ENCODE measurements at regions not wholly inside any gene's neighbourhood (a gene's known extent, or its start where the extent isn't known, plus 50 kb on each side); places are given as distances from the start of the nearest gene placed in this dataset.

GRCh38 chr15:22227411-22228100 is 147.2 kb downstream of the OR4M2 start (continued):
- TF ChIP-seq EZH2phosphoT487 (IDR thresholded peaks at IDR 0.05; ENCODE audit: unreplicated experiment) (no peak), POLR2AphosphoS5 (IDR thresholded peaks at IDR 0.05; ENCODE audit: low read depth) (no peak), CREB1 (CRISPR knock-in tag; IDR thresholded peaks at IDR 0.05; ENCODE audit: low read depth) (no peak), ETS1 (IDR thresholded peaks at IDR 0.05) (no peak), CTCF (conservative IDR thresholded peaks at IDR 0.05; ENCODE audit: low read depth in 2 of 2) (no peak), JUNB (IDR thresholded peaks at IDR 0.05; ENCODE audit: unreplicated experiment) (no peak), EZH2 (IDR thresholded peaks at IDR 0.05; ENCODE audit: low read depth, unreplicated experiment) (no peak), ZNF114 (CRISPR knock-in tag; IDR thresholded peaks at IDR 0.05) (no peak)

DNA sequence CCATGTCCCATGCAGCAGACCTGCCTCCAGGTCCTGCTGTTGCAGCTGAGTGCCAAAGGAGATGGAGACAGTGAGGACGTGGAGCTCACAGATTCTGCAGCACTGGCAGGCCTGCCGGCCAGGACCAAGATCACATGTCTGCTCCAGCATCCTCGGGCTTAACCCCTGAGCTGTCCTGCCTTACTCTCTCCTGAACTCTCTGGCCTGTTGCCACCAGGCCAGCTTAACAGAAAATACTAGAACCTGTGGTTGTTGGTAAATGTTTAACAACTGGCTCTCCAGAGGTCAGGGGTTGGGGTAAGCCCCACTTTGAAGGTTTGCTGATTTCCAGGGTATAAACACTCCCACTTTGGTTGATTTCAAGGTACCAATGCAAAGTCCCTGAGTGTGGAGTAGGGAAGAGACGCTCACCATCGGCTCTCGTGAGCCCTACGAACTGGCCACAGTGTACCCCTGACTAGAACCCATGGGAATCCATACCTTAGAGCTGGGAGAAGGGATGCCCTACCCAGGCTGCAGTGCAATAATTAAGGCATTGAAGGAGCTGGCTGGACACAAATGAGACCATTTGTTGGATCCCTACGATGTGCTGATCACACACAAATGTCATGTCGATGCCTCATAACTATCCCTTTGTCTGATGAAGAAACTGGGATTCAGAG is 147.9 kb downstream of the OR4M2 start:
- ATAC-seq (no peak), DNase-seq (ENCODE audit: low spot score) (no peak)
- H3K36me3 ChIP-seq (ENCODE audit: insufficient read depth) = peaks cover 7% of the 10 kb centered on the region; the same call in 1 of the 2 replicates
- no peak overlapping the region for H3K4me3 ChIP-seq
- Mint-ChIP-seq H3K27me3 (ENCODE audit: insufficient read depth, low read depth, poor library complexity) (peaks cover 24% of the 10 kb centered on the region), H3K4me1 (no peaks in the 10 kb centered on the region; the same call in 2 of the 3 replicates), H3K4me3 (no peak overlapping the region), H3K9me3 (peaks cover 100% of the 10 kb centered on the region), H3K27ac (no peak overlapping the region), H3K36me3 (ENCODE audit: low read depth) (peaks cover 91% of the 10 kb centered on the region)
- no peaks in the 10 kb centered on the region for H3K4me1 ChIP-seq (ENCODE audit: insufficient read depth)
- H3K4me2 ChIP-seq = no peak overlapping the region
- H3F3A ChIP-seq (replicated peaks; ENCODE audit: low read depth) = no peaks in the 10 kb centered on the region
- no peaks in the 10 kb centered on the region for H3K9me2 ChIP-seq (ENCODE audit: insufficient read depth)
- H3K27me3 ChIP-seq (ENCODE audit: insufficient read depth) = no peaks in the 10 kb centered on the region; the same call in 1 of the 2 replicates
- H3K79me2 ChIP-seq (replicated peaks; ENCODE audit: insufficient read depth) = no peaks in the 10 kb centered on the region
- H2AFZ ChIP-seq = no peak overlapping the region
- no peak overlapping the region for H3K27ac ChIP-seq (ENCODE audit: low read depth)
- H4K20me1 ChIP-seq (replicated peaks; ENCODE audit: insufficient read depth) = no peaks in the 10 kb centered on the region
- TF ChIP-seq ZNF114 (CRISPR knock-in tag; IDR thresholded peaks at IDR 0.05) (no peak), POLR2AphosphoS5 (IDR thresholded peaks at IDR 0.05; ENCODE audit: low read depth) (no peak), ZNF331 (CRISPR knock-in tag; IDR thresholded peaks at IDR 0.05; ENCODE audit: low read depth) (no peak), EZH2 (IDR thresholded peaks at IDR 0.05; ENCODE audit: low read depth, unreplicated experiment) (no peak), CTCF (conservative IDR thresholded peaks at IDR 0.05; ENCODE audit: low read depth in 2 of 2) (no peak), EZH2phosphoT487 (IDR thresholded peaks at IDR 0.05; ENCODE audit: unreplicated experiment) (no peak), STAT1 (IDR thresholded peaks at IDR 0.05; ENCODE audit: unreplicated experiment) (no peak), JUNB (IDR thresholded peaks at IDR 0.05; ENCODE audit: unreplicated experiment) (no peak), NANOG (IDR thresholded peaks at IDR 0.05; ENCODE audit: borderline replicate concordance) (no peak)
- TF ChIP-seq, protein P1, sequence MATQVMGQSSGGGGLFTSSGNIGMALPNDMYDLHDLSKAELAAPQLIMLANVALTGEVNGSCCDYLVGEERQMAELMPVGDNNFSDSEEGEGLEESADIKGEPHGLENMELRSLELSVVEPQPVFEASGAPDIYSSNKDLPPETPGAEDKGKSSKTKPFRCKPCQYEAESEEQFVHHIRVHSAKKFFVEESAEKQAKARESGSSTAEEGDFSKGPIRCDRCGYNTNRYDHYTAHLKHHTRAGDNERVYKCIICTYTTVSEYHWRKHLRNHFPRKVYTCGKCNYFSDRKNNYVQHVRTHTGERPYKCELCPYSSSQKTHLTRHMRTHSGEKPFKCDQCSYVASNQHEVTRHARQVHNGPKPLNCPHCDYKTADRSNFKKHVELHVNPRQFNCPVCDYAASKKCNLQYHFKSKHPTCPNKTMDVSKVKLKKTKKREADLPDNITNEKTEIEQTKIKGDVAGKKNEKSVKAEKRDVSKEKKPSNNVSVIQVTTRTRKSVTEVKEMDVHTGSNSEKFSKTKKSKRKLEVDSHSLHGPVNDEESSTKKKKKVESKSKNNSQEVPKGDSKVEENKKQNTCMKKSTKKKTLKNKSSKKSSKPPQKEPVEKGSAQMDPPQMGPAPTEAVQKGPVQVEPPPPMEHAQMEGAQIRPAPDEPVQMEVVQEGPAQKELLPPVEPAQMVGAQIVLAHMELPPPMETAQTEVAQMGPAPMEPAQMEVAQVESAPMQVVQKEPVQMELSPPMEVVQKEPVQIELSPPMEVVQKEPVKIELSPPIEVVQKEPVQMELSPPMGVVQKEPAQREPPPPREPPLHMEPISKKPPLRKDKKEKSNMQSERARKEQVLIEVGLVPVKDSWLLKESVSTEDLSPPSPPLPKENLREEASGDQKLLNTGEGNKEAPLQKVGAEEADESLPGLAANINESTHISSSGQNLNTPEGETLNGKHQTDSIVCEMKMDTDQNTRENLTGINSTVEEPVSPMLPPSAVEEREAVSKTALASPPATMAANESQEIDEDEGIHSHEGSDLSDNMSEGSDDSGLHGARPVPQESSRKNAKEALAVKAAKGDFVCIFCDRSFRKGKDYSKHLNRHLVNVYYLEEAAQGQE (IDR thresholded peaks at IDR 0.05; ENCODE audit: unreplicated experiment) = no peak

All from GM23338 (cell line).